DMS153 treated with DMSO at 0.1 percent for 48 hours (cell line): ENCODE measurements at regions not wholly inside any gene's neighbourhood (a gene's known extent, or its start where the extent isn't known, plus 50 kb on each side); places are given as distances from the start of the nearest gene placed in this dataset.

Source experiments
- DNase-seq: peaks from one replicate; lab custom pipeline; 2025; ENCODE audit not compliant: unreplicated experiment; lab: John Stamatoyannopoulos, UW

- DNase-seq: no peak
Observed at GRCh38 chr5:93279296-93279963, 301.6 kb downstream of the NR2F1-AS1 start.

GRCh38 chr5:93278896-93279295 is 302.1 kb downstream of the NR2F1-AS1 start:
- DNase-seq: no peak

DNA sequence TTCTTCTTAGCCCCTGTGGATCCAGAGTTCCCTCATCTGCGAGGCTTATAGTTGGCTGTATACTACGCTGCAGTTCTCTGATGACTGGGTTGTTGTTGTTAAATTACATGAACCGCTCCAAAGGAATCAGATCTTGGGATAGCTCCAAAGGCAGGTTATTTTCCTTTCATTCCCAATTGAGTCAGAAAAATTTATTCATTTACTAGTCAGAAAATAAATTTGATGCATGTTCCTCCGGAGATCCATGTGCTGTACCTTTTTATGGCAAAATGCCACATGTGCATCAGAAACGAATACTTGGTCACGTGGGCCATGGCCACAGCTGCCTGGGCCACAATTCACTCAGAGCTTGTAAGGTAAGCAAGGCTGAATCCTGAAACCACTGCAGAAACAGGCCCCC is 304.0 kb downstream of the NR2F1-AS1 start:
- DNase-seq: no peak

DNA sequence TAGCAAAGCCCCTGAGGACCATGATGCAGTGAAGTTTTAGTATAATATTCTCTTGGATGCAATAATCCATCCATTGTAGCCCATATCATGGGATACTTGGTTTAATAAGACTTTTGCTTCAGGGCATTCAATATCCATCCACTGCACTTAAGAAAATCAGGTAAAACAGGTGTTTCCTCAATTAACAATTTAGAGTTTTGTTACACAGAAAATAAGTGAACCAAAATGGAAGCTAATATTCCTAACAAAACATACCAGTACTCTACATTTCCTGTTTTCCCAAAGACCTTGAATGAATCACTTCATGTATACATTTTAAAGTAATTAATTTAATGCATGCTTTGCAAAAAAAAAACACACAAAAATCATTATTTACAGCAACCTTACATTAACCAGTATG is 305.6 kb downstream of the NR2F1-AS1 start:
- no peak for DNase-seq

GRCh38 chr5:93274291-93274690 is 306.7 kb downstream of the NR2F1-AS1 start:
- DNase-seq: no peak

DNA sequence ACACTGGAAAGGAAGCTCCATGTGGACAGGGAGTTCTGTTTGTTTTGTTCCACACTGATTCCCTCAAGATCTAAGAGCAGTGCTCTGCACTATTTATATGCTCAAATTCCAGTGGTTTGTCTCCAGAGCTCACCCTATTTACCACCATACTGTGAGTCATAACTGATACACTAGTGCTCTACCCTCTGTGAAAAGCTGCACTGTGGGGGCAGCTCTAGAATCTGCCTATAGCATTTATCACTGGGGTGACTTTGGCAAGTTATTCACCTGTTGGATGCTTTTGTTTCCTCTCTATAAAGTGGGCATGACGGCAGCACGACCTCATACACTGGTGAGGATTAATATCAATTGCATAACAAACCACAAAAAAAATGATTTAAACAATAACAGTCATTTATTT is 307.8 kb downstream of the NR2F1-AS1 start:
- no peak for DNase-seq

DNA sequence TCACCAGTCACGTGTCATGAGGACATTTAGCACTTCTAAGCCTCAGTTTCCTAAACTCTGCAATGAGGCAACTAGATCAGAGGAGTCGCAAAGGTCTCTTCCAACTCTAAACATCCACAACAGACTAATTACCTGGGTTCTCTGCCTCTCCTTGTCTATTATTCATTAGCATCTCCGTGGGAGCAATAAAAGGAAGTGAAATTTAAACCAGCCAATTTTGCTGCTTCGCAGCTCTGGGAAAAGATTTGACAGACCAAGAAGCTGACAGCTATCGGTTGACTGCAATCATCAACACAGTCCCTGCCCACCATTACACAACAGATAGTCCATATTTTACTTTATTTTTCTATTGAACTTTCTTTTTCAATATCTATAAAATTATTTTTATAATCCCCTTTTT is 308.9 kb downstream of the NR2F1-AS1 start:
- DNase-seq: no peak

GRCh38 chr5:93267736-93268135 is 313.3 kb downstream of the NR2F1-AS1 start:
- DNase-seq: no peak

GRCh38 chr5:93267276-93267675 is 313.7 kb downstream of the NR2F1-AS1 start:
- no peak for DNase-seq

GRCh38 chr5:93257616-93258015 is 323.4 kb downstream of the NR2F1-AS1 start:
- no peak for DNase-seq

GRCh38 chr5:93255796-93256195 is 325.2 kb downstream of the NR2F1-AS1 start:
- DNase-seq: no peak

DNA sequence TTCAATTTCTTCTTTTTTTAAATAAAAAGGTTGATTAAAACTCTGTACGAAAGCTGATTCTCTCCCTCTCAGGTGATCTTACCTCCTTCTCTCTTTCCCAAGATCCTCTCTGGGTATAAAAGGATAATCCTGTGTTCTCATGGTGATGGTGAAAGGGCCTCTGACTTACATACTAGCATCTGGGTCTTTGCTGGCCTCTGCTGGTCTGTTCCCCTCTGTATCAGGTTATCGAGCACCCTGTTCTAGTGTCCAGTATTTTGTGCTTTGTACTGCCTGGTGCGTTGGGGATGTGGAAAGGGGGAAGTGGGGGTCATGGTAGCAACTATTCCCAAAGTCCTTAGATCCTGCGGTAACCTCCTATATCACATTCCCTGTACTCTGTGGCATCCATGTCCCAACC is 328.9 kb downstream of the NR2F1-AS1 start:
- DNase-seq: no peak

GRCh38 chr5:93251347-93251746 is 329.7 kb downstream of the NR2F1-AS1 start:
- no peak for DNase-seq

GRCh38 chr5:93250424-93250823 is 330.6 kb downstream of the NR2F1-AS1 start:
- no peak for DNase-seq

- no peak for DNase-seq
Observed at GRCh38 chr5:93249651-93250289, 331.2 kb downstream of the NR2F1-AS1 start.

DNA sequence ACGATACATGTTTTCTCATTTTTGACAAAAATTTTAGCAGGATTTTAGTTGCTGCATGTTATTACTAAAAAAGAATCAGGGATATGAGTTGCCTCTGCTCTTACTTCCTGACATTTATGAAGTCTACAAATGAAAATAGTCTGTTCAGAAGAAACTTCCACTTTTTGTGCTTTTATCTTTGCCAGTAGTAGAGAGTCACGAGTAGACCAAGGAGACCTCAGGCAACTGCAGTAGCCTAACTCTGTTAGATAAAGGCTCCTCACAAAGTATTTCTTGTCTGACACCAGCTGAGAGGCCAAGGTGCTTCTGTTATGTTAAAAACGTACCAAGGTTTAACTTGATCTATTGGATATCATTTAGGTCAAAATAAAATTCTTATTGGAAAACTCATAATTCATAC is 333.9 kb downstream of the NR2F1-AS1 start:
- no peak for DNase-seq

DNA sequence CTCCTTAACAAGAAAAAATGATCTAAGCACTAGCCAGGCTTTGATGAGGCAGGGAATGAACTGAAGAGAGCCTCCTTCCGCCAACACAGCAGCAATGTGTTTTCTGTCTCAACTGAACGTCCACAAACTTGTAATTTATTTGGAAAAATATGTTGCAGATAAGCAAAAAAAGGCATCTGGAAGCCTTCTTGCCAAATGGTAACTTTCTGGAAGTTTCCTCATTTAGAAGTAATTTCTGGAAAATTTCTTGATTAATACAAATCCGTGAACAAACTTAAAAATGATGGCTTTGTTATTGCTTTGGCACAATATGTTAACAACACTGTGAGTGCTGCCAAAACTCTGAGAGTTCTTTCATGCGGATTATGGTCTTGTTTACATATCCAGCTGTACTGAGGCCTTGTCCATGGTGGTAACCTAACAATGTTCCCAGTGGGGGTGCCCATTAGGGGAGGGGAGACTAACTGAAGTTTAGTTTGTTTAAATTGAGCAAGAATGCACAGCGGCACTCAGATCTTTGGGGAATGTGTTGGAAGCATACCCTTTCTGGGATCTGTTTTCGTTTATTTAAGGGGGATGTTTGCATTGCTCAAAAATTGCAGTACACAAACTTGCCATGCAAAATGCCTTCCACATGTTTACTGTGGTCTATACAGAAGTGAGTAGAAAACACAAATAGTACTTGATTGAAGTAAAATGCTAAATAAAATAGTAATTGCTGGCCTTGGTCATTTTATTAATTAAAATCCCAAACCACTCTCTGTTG is 334.7 kb downstream of the NR2F1-AS1 start:
- DNase-seq: no peak

DNA sequence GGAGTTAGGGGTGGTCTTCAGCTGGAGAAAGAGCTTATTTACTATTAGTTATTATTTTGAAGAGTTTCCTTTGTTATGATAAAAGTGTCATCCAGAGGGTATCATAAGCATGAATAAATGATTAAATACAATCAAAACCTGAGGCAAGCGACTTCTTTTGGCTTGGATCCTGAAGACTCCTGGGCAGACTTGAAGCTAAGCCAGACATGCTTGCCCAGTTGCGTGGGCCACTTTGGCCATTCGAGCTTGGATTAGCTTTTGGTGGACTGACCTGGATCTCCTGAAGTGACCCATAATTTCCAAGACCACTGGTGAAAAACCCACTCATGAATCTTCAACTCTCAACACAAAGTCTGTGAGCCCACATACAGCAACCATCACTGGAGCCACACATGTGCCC is 335.8 kb downstream of the NR2F1-AS1 start:
- DNase-seq: no peak

DNA sequence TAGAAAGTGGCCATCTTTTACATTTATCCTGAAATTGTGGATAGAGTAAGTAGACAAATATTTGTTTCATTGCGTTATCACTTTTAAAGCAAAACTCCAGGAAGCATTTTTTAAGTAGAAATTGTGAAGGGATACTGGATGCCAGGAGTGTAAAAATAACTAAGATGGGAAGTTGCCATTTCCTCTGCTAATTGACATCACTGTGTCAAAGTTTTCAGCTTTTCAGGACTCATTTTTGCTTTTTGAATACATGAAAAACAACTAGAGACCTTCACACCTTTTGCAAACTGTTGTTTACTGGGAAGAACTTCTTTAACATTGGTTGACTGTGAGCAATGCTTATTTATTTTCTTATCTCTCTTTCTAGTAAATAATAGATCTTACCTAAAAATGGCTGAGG is 337.5 kb downstream of the NR2F1-AS1 start:
- DNase-seq: no peak

DNA sequence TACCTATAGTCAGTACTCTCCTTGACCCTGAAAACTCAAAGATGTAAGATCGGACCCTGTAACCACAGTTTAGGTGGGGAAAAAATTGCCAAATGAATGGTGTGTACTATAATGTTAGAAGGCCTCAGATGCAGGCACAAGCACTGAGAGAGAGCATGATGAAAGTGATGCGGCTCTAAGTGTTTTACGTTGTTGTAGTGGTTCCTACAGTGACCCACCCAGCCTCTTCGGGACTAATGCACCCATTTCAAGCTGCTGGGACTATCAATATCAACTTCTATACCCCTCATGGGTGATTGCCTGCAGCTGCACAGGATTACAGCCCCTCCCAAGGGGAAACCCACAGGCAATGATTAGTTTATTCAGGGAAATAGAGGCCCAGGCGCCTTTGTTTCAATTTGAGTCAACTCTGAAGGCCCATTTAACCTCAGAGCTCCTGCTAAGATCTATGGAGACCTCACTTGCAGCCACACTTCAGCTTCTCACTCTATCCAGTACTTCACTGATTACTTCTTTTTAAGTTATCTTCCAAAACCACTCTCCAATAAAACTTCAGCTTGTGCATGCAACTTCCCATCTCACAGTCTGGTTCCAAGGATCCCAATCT is 340.7 kb downstream of the NR2F1-AS1 start:
- DNase-seq: no peak

DNA sequence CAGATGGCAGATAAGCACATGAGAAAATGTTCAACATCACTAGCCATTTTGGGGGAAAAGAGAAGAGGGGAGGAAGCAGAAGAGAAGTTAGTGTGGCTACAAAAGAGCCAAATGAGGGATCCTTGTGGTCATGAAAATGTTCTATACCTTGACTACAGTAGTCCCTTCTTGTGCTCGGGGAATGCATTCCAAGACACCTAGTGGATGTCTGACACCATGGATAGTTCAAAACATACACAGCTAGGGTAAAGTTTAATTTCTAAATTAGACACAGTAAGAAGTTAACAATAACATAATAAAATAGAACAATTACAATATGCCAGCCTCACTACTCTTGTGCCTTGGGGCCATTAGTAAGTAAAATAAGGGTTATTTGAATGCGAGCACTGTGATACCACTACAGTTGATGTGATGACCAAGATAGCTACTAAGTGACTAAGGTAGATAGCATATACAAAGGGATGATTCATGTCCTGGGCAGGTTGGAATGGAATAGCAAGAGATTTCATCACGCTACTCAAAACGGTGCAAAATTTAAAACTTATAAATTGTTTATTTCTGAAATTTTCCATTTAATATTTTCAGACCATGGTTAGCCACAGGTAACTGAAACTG is 344.1 kb downstream of the NR2F1-AS1 start:
- DNase-seq: no peak
